GM08714 (cell line): ENCODE measurements at regions not wholly inside any gene's neighbourhood (a gene's known extent, or its start where the extent isn't known, plus 50 kb on each side); places are given as distances from the start of the nearest gene placed in this dataset.
"Not testable (repeated sequence)": the region's sequence is repeated elsewhere in the genome, so short reads cannot be mapped to it uniquely, and the experiment has no call there.

Experiments used
- H3K4me3 ChIP-seq: fragments of 200-500 bp; sonication (Bioruptor generic); 2 replicates; pipeline ENCODE4 v1.5.1; 2014; ENCODE audit warnings: mild to moderate bottlenecking, low read length, inconsistent platforms
- ZNF274 ChIP-seq: IDR thresholded peaks from 2 replicates; pipeline ENCODE4 v1.6.1; 2012; ENCODE audit warnings: mild to moderate bottlenecking, low read depth, low read length

- no peak for TF ChIP-seq ZNF274
- H3K4me3 ChIP-seq, result no peak overlapping the region
These were observed 591.9 kb downstream of the DOK5 start for GRCh38 chr20:55067158-55067825.

DNA sequence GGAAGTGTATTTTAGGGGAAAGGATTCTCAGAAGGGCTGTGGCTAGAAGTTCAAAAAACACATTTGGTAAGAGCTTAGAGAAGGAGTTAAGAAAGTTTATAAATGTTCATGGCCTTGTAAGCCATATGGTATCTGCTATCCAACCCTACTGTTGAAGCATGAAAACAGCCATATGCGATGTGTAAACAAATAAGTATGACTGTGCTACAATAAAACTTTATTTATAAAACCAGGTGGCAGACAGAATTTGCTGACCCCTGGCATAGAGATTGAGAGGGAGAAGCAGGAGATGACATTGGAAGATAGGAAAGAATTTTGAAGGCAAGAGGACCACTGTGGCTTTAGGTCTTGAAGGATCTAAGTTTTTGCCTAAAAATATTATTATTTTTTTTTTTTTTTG, 583.5 kb downstream of the DOK5 start:
- H3K4me3 ChIP-seq, result no peak overlapping the region
- no peak for TF ChIP-seq ZNF274

GRCh38 chr20:55057779-55058415, 582.5 kb downstream of the DOK5 start:
- no peak overlapping the region for H3K4me3 ChIP-seq
- no peak for TF ChIP-seq ZNF274

GRCh38 chr20:55054453-55054852, 579.1 kb downstream of the DOK5 start:
- no peak for TF ChIP-seq ZNF274
- H3K4me3 ChIP-seq, result no peak overlapping the region

GRCh38 chr20:55053389-55053788, 578.0 kb downstream of the DOK5 start:
- no peak overlapping the region for H3K4me3 ChIP-seq
- TF ChIP-seq ZNF274, result no peak

GRCh38 chr20:55052459-55052858, 577.1 kb downstream of the DOK5 start:
- TF ChIP-seq ZNF274, result no peak
- H3K4me3 ChIP-seq, result no peak overlapping the region

- H3K4me3 ChIP-seq, result no peak overlapping the region
- no peak for TF ChIP-seq ZNF274
These were observed 563.3 kb downstream of the DOK5 start for GRCh38 chr20:55038684-55039083.

- TF ChIP-seq ZNF274, result no peak
- no peak overlapping the region for H3K4me3 ChIP-seq
These were observed 556.6 kb downstream of the DOK5 start for GRCh38 chr20:55031971-55032370.

DNA sequence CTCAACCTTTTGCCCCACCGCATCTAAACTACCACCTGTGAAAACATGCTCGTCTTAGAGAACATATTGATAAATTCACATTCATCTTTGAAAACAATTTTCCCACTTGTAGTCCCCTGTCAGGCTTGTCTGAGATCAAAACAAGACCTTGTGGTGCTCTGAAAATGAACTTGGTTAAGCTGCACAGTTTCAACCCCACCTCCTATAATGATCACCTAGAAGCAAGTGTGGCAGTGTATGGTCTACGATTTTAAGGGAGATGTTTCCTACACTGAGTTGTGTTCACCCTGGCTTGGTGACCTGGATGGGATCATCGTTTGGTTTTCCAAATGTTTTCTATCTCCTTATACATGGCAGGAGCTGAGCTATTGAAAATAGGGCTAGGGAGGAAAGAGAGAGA, 539.4 kb downstream of the DOK5 start:
- no peak for TF ChIP-seq ZNF274
- H3K4me3 ChIP-seq, result no peak overlapping the region

- no peak overlapping the region for H3K4me3 ChIP-seq
- TF ChIP-seq ZNF274, result no peak
These were observed 535.4 kb downstream of the DOK5 start for GRCh38 chr20:55010761-55011160.

GRCh38 chr20:55009066-55009465, 533.7 kb downstream of the DOK5 start:
- no peak overlapping the region for H3K4me3 ChIP-seq
- TF ChIP-seq ZNF274, result no peak

- no peak overlapping the region for H3K4me3 ChIP-seq
- TF ChIP-seq ZNF274, result no peak
These were observed 528.7 kb downstream of the DOK5 start for GRCh38 chr20:55004044-55004443.

DNA sequence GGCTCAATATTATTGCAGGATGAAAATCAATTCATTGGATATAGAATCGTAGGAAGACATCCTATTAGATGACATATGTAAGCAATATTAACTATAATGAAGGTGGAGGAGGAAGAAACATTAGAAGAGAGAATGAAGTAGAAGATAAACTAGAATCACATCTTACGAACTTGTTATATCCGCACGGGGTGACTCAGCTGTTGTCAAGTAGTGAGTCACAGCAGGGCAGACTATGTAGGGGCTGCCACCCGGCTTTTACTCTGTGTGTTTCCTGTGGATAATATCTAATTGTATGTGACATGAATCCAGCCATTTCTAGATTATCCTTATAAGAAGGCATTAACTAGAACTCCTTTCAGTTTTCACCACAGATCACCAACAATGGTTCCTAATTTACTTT, 520.2 kb downstream of the DOK5 start:
- no peak for TF ChIP-seq ZNF274
- H3K4me3 ChIP-seq, result no peak overlapping the region

GRCh38 chr20:54995011-54995410, 519.6 kb downstream of the DOK5 start:
- TF ChIP-seq ZNF274, result no peak

GRCh38 chr20:54985091-54985490, 509.7 kb downstream of the DOK5 start:
- no peak for TF ChIP-seq ZNF274
- H3K4me3 ChIP-seq, result no peak overlapping the region

More at GRCh38 chr20:54995011-54995410, 519.6 kb downstream of the DOK5 start:
- no peak overlapping the region for H3K4me3 ChIP-seq

DNA sequence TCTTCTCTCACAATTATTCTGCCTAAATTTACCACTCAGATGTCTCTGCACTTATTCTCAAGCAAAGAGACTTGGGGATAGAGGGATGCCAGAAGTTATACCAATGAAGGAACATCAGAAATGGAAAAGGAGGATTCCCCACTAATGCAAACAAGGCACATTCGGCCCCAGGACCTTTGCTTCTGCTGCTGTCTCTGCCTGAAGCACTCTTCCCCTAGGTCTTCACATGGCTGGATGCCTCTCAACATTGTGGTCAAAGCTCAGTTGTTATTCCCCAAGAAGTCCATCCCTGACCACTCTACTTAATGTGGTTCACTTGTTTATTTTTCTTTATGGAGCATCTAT, 508.7 kb downstream of the DOK5 start:
- no peak overlapping the region for H3K4me3 ChIP-seq
- TF ChIP-seq ZNF274, result no peak

GRCh38 chr20:54983394-54984103, 508.2 kb downstream of the DOK5 start:
- H3K4me3 ChIP-seq, result not testable (repeated sequence)
